PC-3 (cell line): ENCODE measurements at regions not wholly inside any gene's neighbourhood (a gene's known extent, or its start where the extent isn't known, plus 50 kb on each side); places are given as distances from the start of the nearest gene placed in this dataset.

Experiments
- ATAC-seq: fragments of 200-7000 bp; cut with Tn5 transposase; 2 replicates; pipeline ENCODE4 v1.9.1; 2020; ENCODE audit warnings: mild to moderate bottlenecking, moderate library complexity
- BruUV-seq: library from RNA; stranded (reverse); fragments of 400-500 nt; replicated peaks from 2 replicates; lab custom pipeline; 2021; lab: Mats Ljungman, UMichigan
- CTCF ChIA-PET: fragments of 300-600 bp; sonication (Branson Sonifier 250); formaldehyde crosslinking; loops from one replicate; lab custom pipeline; 2022; ENCODE audit warnings: antibody characterized with exemption; lab: Charles Lee
- POLR2A ChIA-PET: fragments of 300-600 bp; sonication (Branson Sonifier 250); formaldehyde crosslinking; loops from one replicate; lab custom pipeline; 2022; ENCODE audit warnings: antibody characterized with exemption; ENCODE audit not compliant: unreplicated experiment; lab: Charles Lee
- DNase-seq: peaks from one replicate; pipeline ENCODE4 v3.0.0-alpha.2; 2015
- H2AFZ ChIP-seq: fragments of 300-600 bp; sonication (generic); 2 replicates; pipeline ENCODE4 v1.6.0; 2016; ENCODE audit warnings: antibody characterized with exemption, low read length
- H3F3A ChIP-seq: fragments of 300-600 bp; sonication (generic); one replicate; pipeline ENCODE4 v1.6.0; 2017; ENCODE audit warnings: antibody characterized with exemption, low read length, control low read depth, mild to moderate bottlenecking; ENCODE audit not compliant: unreplicated experiment
- H3K27ac ChIP-seq: fragments of 300-600 bp; sonication (generic); 2 replicates; pipeline ENCODE4 v1.5.1; 2016; ENCODE audit warnings: mild to moderate bottlenecking, low read length
- H3K27me3 ChIP-seq: fragments of 300-600 bp; sonication (generic); 2 replicates; pipeline ENCODE4 v1.6.1; 2016; ENCODE audit warnings: low read length, mixed read lengths
- H3K36me3 ChIP-seq: fragments of 300-600 bp; sonication (generic); 2 replicates; pipeline ENCODE4 v1.6.1; 2016; ENCODE audit warnings: low read depth, mixed run types, low read length, mixed read lengths
- H3K4me1 ChIP-seq: fragments of 300-600 bp; sonication (generic); 2 replicates; pipeline ENCODE4 v1.5.1; 2016; ENCODE audit warnings: low read length; ENCODE audit not compliant: insufficient read depth
- H3K4me2 ChIP-seq: fragments of 300-600 bp; sonication (generic); 2 replicates; pipeline ENCODE4 v1.6.0; 2016; ENCODE audit warnings: low read length
- H3K4me3 ChIP-seq: fragments of 300-600 bp; sonication (generic); 2 replicates; pipeline ENCODE4 v1.5.1; 2016; ENCODE audit warnings: mild to moderate bottlenecking, low read length, mixed read lengths
- H3K79me2 ChIP-seq: fragments of 300-600 bp; sonication (generic); 2 replicates; pipeline ENCODE4 v1.6.1; 2017; ENCODE audit warnings: low read length, mixed read lengths
- H3K9ac ChIP-seq: fragments of 300-600 bp; sonication (generic); 2 replicates; pipeline ENCODE4 v1.6.0; 2016; ENCODE audit warnings: mild to moderate bottlenecking, low read length
- H3K9me2 ChIP-seq: fragments of 300-600 bp; sonication (generic); replicated peaks from 2 replicates; pipeline ENCODE4 v1.6.1; 2016; ENCODE audit warnings: mixed run types, low read length, mixed read lengths
- H3K9me3 ChIP-seq: fragments of 300-600 bp; sonication (generic); 2 replicates; pipeline ENCODE4 v1.6.1; 2016; ENCODE audit warnings: low read length, mixed read lengths
- H4K20me1 ChIP-seq: fragments of 300-600 bp; sonication (generic); 2 replicates; pipeline ENCODE4 v1.6.1; 2016; ENCODE audit warnings: low read length, mixed read lengths
- EZH2 ChIP-seq: fragments of 300-600 bp; sonication (generic); IDR thresholded peaks from one replicate; pipeline ENCODE4 v1.6.1; 2017; ENCODE audit warnings: antibody characterized with exemption, mild to moderate bottlenecking, low read length; ENCODE audit not compliant: unreplicated experiment
- EZH2phosphoT487 ChIP-seq: fragments of 300-600 bp; sonication (generic); IDR thresholded peaks from 2 replicates; pipeline ENCODE4 v1.6.1; 2018; ENCODE audit warnings: mild to moderate bottlenecking, antibody characterized with exemption, low read length, borderline replicate concordance
- intact Hi-C: fragments of 100-400 bp; cut with micrococcal nuclease; formaldehyde crosslinking; loops from 2 replicates; pipeline ENCODE4 v1.9.0; 2023
- TF ChIP-seq, protein P1 (sequence below): fragments of 300-600 bp; sonication (generic); conservative IDR thresholded peaks from 2 replicates; pipeline ENCODE4 v1.5.1; 2017; ENCODE audit warnings: antibody characterized with exemption, low read depth, mild to moderate bottlenecking, low read length

DNA sequence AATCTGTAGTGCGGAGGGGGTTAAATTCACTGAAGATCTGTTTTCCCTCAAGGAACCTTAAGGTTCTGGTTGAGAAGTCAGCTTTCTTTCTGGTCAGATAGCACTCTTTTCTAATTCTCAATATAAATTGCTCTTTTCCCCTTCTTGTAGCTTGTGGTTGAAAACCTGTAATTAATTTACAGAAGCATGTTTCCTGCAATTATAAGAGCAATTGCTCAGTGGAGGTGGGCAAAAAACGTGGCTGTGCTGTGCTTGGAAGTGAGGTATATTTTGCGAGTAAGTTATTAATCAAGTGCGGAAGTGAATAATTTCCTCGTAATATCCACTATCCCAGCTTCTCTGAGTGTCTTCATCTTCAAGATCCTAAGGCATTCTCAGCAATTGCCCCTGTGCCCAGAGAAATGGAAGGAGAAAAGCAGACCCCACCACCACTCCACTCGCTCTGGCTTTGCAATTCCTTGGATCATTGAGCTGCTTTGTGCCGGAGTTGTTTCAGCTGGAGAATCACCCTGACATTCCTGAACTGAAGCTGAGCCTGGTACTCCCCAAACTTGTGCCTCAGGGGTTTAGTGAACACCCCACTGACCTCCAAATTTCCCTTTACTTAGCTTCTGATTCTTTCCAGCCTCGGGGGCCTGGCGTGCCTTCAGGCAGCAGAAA lies 140.6 kb downstream of the LRRC70 start:
- Histone ChIP-seq H3F3A (no peaks in the 10 kb centered on the region), H3K4me2 (no peak overlapping the region), H3K27me3 (no peaks in the 10 kb centered on the region), H3K36me3 (no peaks in the 10 kb centered on the region), H3K27ac (no peak overlapping the region), H3K4me3 (no peak overlapping the region), H3K9ac (no peak overlapping the region), H3K79me2 (no peaks in the 10 kb centered on the region), H2AFZ (no peak overlapping the region), H3K9me3 (no peaks in the 10 kb centered on the region), H3K9me2 (no peaks in the 10 kb centered on the region), H4K20me1 (no peaks in the 10 kb centered on the region), H3K4me1 (no peaks in the 10 kb centered on the region)
- intact Hi-C loops = no loop called here
- CTCF ChIA-PET = no interaction called here
- ATAC-seq (no peak), DNase-seq (no peak)
- POLR2A ChIA-PET = no interaction called here
- TF ChIP-seq, protein P1, sequence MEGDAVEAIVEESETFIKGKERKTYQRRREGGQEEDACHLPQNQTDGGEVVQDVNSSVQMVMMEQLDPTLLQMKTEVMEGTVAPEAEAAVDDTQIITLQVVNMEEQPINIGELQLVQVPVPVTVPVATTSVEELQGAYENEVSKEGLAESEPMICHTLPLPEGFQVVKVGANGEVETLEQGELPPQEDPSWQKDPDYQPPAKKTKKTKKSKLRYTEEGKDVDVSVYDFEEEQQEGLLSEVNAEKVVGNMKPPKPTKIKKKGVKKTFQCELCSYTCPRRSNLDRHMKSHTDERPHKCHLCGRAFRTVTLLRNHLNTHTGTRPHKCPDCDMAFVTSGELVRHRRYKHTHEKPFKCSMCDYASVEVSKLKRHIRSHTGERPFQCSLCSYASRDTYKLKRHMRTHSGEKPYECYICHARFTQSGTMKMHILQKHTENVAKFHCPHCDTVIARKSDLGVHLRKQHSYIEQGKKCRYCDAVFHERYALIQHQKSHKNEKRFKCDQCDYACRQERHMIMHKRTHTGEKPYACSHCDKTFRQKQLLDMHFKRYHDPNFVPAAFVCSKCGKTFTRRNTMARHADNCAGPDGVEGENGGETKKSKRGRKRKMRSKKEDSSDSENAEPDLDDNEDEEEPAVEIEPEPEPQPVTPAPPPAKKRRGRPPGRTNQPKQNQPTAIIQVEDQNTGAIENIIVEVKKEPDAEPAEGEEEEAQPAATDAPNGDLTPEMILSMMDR = no peak
- no peak for TF ChIP-seq EZH2phosphoT487
- TF ChIP-seq EZH2 = no peak
- no TSS peak for BruUV-seq

DNA sequence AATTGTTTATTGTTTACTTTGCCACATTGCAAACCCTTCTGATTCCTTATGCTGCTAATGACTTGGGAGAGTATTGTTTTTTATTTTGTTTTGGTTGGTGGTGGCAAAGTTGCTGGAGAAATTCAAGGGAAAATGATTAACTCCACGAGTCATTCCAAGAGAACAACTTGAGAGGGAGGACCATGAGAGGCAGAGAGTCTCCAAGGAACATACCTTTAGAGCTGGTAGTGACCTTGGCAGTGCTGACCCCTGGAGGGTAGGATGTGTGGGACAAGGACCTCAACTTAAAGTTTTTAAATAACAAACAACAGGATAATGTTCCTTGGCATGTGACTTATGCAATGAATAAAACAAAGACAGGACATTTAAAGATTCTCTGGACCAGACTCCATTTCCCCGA lies 139.7 kb downstream of the LRRC70 start:
- Histone ChIP-seq H3K36me3 (no peaks in the 10 kb centered on the region), H3K4me1 (no peaks in the 10 kb centered on the region), H3K79me2 (no peaks in the 10 kb centered on the region), H3K27ac (no peak overlapping the region), H3K9ac (no peak overlapping the region), H4K20me1 (no peaks in the 10 kb centered on the region), H3K9me3 (no peaks in the 10 kb centered on the region), H2AFZ (no peak overlapping the region), H3K9me2 (no peaks in the 10 kb centered on the region), H3K27me3 (no peaks in the 10 kb centered on the region), H3F3A (no peaks in the 10 kb centered on the region), H3K4me3 (no peak overlapping the region), H3K4me2 (no peak overlapping the region)
- ChIA-PET CTCF (no interaction called here), POLR2A (no interaction called here)
- no TSS peak for BruUV-seq
- intact Hi-C loops = no loop called here
- ATAC-seq = no peak
- TF ChIP-seq EZH2phosphoT487 = no peak
- TF ChIP-seq, protein P1 = no peak
- no peak for TF ChIP-seq EZH2
- no peak for DNase-seq

DNA sequence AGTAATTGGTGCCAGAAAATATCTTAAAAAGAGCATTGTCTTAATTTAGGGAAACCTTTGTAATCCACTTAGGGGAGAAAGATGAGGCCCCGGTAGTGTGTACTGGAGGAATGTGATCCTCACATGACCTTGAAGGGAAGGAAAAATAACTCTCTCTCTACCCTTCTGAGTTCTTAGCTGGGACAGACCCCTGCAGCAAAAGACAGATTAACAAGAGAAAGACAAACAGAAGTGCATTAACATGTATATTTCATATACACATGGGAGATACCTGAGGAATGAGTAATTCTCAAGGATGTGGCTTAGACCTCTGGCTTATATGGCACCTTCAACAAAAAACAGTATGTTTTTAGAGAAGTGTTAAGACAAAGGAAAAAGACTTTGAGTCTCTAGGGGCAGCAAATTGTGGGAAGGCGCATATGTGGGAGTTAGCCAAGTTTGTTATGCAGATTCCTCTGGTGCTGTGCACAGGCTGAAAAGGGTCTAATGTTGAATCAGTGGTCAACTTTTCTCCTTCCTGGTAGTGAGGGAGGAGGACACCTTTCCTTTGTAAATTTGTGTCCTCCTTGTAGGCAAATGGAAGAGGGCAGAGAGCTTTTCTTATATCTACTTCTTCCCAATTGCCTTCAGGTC lies 138.8 kb downstream of the LRRC70 start:
- Histone ChIP-seq H3K9me3 (no peaks in the 10 kb centered on the region), H3F3A (no peaks in the 10 kb centered on the region), H3K36me3 (no peaks in the 10 kb centered on the region), H3K9ac (no peak overlapping the region), H3K4me2 (no peak overlapping the region), H3K9me2 (no peaks in the 10 kb centered on the region), H3K27me3 (no peaks in the 10 kb centered on the region), H2AFZ (no peak overlapping the region), H4K20me1 (no peaks in the 10 kb centered on the region), H3K79me2 (no peaks in the 10 kb centered on the region), H3K27ac (no peak overlapping the region), H3K4me1 (no peaks in the 10 kb centered on the region), H3K4me3 (no peak overlapping the region)
- intact Hi-C loops = no loop called here
- no TSS peak for BruUV-seq
- DNase-seq = no peak
- no peak for ATAC-seq
- CTCF ChIA-PET = no interaction called here
- POLR2A ChIA-PET = no interaction called here
- TF ChIP-seq, protein P1 = no peak
- no peak for TF ChIP-seq EZH2
- no peak for TF ChIP-seq EZH2phosphoT487
